LNCAP (cell line): ENCODE measurements at regions not wholly inside any gene's neighbourhood (a gene's known extent, or its start where the extent isn't known, plus 50 kb on each side); places are given as distances from the start of the nearest gene placed in this dataset.

Experiments used
- TF ChIP-seq, protein P1 (sequence below): fragments of 450-650 bp; IDR thresholded peaks from 2 replicates; pipeline ENCODE4 v1.5.1; 2017; ENCODE audit warnings: mild to moderate bottlenecking

DNA sequence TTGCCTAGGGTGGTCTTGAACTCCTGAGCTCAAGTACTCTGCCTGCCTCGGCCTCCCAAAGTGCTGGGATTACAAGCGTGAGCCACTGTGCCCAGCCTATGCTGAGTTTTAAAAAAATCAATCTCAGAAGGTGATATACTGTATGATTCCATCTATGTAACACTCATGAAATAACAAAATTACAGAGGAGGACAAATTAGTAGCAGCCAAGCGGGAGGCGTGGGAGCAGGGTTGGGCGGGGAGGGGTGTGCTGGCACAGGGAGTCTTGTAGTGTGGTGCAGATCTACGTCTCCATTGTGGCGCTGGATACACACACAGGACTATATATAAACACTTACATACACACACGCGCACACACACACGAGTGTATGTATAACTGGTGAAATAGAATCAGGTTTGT, 80.6 kb upstream of the LINGO1 start:
- TF ChIP-seq, protein P1, sequence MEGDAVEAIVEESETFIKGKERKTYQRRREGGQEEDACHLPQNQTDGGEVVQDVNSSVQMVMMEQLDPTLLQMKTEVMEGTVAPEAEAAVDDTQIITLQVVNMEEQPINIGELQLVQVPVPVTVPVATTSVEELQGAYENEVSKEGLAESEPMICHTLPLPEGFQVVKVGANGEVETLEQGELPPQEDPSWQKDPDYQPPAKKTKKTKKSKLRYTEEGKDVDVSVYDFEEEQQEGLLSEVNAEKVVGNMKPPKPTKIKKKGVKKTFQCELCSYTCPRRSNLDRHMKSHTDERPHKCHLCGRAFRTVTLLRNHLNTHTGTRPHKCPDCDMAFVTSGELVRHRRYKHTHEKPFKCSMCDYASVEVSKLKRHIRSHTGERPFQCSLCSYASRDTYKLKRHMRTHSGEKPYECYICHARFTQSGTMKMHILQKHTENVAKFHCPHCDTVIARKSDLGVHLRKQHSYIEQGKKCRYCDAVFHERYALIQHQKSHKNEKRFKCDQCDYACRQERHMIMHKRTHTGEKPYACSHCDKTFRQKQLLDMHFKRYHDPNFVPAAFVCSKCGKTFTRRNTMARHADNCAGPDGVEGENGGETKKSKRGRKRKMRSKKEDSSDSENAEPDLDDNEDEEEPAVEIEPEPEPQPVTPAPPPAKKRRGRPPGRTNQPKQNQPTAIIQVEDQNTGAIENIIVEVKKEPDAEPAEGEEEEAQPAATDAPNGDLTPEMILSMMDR: no peak

DNA sequence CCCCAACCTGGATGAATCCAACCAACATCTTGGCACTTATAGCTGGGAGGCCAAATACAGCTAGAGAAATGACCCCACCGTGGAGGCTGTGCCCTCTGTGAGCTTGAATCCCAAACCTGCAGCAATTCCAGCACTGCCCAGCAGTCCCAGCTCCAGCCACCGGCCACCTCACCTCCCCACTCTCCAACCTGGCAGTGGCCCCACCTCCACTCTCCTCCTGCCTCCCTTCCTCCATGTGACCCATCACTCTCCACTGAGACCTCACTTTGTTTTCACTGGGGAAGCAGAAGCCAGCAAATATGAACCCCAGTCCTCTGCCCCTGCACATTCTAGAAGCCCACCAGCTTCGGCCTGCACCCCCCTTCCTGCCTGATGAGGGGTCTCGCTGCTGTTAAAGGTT, 79.7 kb upstream of the LINGO1 start:
- TF ChIP-seq, protein P1: no peak

DNA sequence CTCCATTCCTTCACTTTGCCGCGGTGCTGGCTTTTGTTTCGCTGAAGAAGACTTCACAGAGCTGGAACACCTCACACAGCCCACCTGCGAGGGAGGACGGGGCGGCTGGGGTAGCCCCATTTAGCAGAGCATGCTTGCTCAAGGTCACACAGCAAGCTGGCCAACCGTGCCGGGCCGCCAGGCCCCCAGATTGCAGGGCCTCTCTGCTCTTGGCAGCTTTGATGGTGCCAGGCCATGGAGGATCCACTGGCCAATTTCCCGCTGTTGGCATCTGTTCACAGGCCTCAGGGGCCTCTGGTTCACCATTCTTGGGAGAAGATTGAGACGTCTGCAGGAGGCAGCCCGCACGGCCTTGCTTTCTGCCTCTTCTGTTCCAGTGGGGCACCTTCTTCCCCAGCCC, 77.9 kb upstream of the LINGO1 start:
- TF ChIP-seq, protein P1: no peak

DNA sequence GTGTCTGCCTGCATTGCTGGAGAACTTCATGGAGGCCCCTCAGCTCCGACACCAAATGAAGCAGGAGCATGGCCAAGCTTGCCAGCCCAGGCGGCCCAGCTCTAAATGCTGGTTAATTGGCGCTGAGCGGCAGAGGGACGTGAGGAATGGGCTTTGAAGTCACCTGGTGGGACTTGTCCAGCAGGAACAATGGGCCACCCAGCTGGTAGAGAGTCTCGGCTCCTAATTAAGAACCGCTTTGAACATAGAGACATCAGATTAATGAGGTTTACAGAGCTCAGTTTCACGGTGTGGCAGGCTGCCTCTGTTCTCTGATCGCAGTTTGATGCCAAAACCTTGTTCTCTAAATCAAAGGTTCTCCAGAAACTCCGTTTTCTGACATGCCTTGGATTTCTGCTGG, 77.5 kb upstream of the LINGO1 start:
- TF ChIP-seq, protein P1: no peak

DNA sequence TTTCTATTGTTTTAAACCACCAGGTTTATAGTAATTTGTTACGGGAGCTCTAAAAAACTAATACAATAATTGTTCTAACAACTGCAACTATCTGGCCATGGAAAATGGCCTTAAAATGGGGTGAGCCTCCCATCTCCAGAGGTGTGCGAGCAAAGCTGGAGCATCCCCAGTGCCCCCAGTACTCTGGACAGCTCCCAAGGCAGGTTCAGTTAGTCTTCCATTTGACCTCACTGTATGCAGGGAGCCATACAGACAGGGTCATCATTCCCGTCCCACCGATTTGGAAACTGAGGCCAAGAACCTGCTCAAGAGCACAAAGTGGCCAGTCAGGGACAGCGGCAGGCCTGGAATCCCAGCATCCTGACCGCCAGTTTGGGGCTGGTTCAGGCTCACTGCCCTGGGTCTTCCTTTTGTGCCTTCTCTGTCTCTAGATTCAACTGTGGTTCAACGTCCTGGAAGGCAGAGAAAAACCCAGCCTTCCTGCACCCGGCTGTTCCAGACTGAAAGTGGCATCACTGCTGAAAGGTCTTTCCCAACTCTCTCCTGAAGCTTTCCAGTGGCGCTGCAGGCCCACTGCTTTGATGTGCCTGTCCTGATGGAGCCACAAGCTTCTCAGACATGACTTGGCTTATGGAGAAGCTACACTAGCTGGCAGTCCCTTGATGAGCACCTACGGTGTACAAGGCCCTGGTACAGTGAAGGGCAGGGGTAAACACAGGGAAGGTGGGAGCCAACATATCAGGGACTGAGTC, 76.6 kb upstream of the LINGO1 start:
- TF ChIP-seq, protein P1: no peak

DNA sequence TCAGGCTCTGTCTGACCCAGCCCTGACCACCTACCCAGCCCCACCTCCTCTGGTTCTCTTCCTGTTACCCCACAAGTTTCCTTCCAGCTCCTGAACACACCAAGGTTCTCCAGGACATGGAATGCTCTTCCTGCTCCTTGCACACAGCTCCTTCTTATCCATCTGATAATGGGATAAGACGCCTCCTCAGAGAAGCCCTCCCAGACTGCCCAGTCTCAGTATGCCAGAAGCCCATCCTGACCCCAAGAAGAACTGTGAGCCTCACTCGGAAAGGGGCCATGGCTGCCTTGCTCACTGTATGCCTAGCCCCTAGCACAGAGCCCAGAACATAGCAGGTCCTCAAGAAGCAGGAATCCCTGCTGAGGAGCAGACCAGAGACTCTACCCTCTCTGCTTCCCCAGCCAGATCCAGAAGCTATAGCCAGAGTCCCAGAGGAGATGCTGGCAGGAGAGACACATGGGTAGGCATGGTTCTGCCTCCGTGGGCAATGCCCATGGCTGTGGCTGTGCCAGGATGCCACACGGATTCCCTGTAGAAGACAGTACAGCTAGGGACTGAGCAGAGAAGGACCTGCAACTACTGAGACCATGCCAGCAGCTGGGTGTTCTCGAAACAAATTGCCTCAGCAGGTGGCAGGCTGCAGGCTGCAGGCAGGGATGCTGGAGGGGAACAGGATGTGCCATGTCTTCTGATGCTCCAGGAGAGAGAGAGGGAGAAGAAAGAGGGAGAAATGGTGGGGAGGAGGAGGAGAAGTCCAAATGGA, 74.0 kb upstream of the LINGO1 start:
- TF ChIP-seq, protein P1: no peak

DNA sequence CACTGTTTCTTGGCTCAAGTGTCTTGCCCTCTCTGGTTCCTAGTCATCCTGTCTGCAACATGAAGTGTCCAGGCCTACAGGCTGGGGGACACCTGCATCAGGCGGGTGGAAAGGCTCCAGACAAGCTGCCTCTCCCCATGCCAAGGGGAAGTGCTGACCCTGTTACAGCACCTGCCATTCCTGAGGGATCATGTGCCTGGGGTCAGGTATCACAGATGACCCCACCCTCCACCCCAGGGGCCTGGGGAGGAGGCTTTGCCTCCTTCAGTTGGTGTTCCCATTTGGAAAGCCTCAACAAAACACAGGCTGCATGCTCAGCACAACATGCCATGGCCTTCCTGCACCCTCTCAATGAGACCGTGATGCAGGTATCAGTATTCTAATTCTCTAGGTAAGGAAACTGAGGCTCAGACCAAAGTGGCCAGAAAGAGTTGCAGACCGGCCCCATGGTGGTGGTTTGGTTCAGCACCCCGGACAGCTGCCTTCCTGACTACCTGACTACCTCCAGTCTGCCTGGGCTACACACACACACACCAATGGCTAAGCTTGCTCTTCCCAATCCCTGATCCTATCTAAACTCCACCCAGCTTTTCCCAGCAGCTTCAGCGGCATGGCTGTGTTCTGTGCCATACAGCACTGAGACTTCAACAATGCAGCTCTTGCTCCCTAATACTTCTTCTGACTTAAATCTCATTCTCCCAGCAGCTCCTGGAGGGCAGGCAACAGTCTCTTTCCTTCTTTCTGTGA, 69.7 kb upstream of the LINGO1 start:
- TF ChIP-seq, protein P1: no peak
